Psoas muscle (tissue), 7 donors: ENCODE measurements at regions not wholly inside any gene's neighbourhood (a gene's known extent, or its start where the extent isn't known, plus 50 kb on each side); places are given as distances from the start of the nearest gene placed in this dataset.

ENCODE experiments used
- ATAC-seq, 4 donors: fragments of 200-7000 bp; cut with Tn5 transposase; one replicate each; pipeline ENCODE4 v1.9.1; 2020; ENCODE audit warnings: moderate library complexity in 3 of 4, mild to moderate bottlenecking in 2 of 4
- DNase-seq, 2 donors: peaks; one replicate each; pipeline ENCODE4 v3.0.0-alpha.2; 2020
- H3K27ac ChIP-seq: fragments of 200-600 bp; one replicate; pipeline ENCODE4 v1.8.0; 2022
- H3K27me3 ChIP-seq, 3 donors: fragments of 200-600 bp in 1 of 3; one replicate each; pipeline versions ENCODE4 v1.6.1 to v1.8.0; 2013 to 2022; ENCODE audit warnings: low read length in 2 of 3, mild to moderate bottlenecking in 2 of 3, moderate library complexity in 1 of 3; ENCODE audit not compliant: insufficient read depth in 3 of 3
- H3K36me3 ChIP-seq, 2 donors: fragments of 200-600 bp in 1 of 2; one replicate each; pipeline versions ENCODE4 v1.6.1 to v1.8.0; 2013 to 2022; ENCODE audit warnings: low read depth in 1 of 2, mild to moderate bottlenecking in 1 of 2, moderate library complexity in 1 of 2; ENCODE audit not compliant: insufficient read depth in 1 of 2
- H3K4me1 ChIP-seq: fragments of 200-600 bp; one replicate; pipeline ENCODE4 v1.8.0; 2022
- H3K4me3 ChIP-seq: fragments of 200-600 bp; one replicate; pipeline ENCODE4 v1.8.0; 2022; ENCODE audit warnings: mild to moderate bottlenecking
- H3K9me3 ChIP-seq: fragments of 200-600 bp; one replicate; pipeline ENCODE4 v1.8.0; 2022
- WGBS, 3 donors: extraction: QIAGEN DNeasy Blood & Tissue Kit; methylation state at CpG; one replicate each; pipeline versions ENCODE4 v1.1.6 to v1.1.7; 2013; 5-methylcytosine and 5-hydroxymethylcytosine counted together
- intact Hi-C, 2 donors: fragments of 100-400 bp; cut with DNase I; formaldehyde crosslinking; loops; one replicate each; pipeline versions ENCODE4 v1.11.0 to v1.14.2; 2022
- TF ChIP-seq, protein P1 (sequence below): fragments of 200-600 bp; IDR thresholded peaks from one replicate; pipeline ENCODE4 v1.8.0; 2022; ENCODE audit warnings: antibody characterized with exemption
- donor health status: healthy with polysubstance abuse.
- donor health status: DM: no; HTN: no; CAD: no; lungs with moderate emphysema.
- donor health status: Bipolar disorder and iron deficiency.
- donor health status: healthy.
- donor health status: DM: yes; HTN: yes; CAD: no.
- donor health status: DM: no; HTN: no; CAD: no.
- donor health status: DM: yes; HTN: yes; CAD: no.

GRCh38 chr12:60921541-60921940 lies 1325.7 kb downstream of the SLC16A7 start:
- no peak for DNase-seq
- intact Hi-C loops, result no loop called here
- Histone ChIP-seq H3K4me1 (no peaks in the 10 kb centered on the region), H3K27me3 (no peaks in the 10 kb centered on the region), H3K4me3 (no peak overlapping the region), H3K27ac (no peak overlapping the region), H3K9me3 (no peaks in the 10 kb centered on the region), H3K36me3 (no peaks in the 10 kb centered on the region)
- ATAC-seq, result no peak
- TF ChIP-seq, protein P1, sequence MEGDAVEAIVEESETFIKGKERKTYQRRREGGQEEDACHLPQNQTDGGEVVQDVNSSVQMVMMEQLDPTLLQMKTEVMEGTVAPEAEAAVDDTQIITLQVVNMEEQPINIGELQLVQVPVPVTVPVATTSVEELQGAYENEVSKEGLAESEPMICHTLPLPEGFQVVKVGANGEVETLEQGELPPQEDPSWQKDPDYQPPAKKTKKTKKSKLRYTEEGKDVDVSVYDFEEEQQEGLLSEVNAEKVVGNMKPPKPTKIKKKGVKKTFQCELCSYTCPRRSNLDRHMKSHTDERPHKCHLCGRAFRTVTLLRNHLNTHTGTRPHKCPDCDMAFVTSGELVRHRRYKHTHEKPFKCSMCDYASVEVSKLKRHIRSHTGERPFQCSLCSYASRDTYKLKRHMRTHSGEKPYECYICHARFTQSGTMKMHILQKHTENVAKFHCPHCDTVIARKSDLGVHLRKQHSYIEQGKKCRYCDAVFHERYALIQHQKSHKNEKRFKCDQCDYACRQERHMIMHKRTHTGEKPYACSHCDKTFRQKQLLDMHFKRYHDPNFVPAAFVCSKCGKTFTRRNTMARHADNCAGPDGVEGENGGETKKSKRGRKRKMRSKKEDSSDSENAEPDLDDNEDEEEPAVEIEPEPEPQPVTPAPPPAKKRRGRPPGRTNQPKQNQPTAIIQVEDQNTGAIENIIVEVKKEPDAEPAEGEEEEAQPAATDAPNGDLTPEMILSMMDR, result no peak
- 55 to 59% (median 58%) methylated on average over 4 of the region's 4 CpGs for WGBS, 3 donors

DNA sequence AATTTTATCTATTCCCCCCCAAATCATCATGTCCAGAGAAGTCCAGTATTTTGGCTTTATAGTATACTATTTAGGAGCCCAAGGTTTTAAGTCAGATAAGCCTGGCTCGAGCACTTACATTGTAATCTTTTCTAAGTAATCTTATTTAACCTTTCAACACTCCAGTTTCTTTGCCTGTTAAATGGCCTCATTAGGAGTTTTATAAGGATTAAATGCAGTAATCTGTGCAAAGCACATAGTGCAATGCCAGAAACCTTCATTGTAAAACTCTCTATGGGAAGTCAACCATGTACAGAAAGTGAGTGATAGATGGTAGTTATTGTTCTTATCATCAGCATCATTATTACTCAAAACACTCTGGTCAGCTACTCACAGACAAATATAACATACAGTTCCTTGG lies 1330.4 kb downstream of the SLC16A7 start:
- TF ChIP-seq, protein P1, result no peak
- no peak for DNase-seq
- Histone ChIP-seq H3K9me3 (no peaks in the 10 kb centered on the region), H3K36me3 (no peaks in the 10 kb centered on the region), H3K4me1 (no peaks in the 10 kb centered on the region), H3K27ac (no peak overlapping the region), H3K27me3 (no peaks in the 10 kb centered on the region), H3K4me3 (no peak overlapping the region)
- ATAC-seq, result no peak
- 45 to 58% (median 47%) methylated on average over 1 of the region's 1 CpG for WGBS, 3 donors
- intact Hi-C loops, result no loop called here

GRCh38 chr12:60930151-60930550 lies 1330.1 kb upstream of the USP15 start:
- Histone ChIP-seq H3K27me3 (no peaks in the 10 kb centered on the region), H3K27ac (no peak overlapping the region), H3K4me1 (no peaks in the 10 kb centered on the region), H3K36me3 (no peaks in the 10 kb centered on the region), H3K4me3 (no peak overlapping the region), H3K9me3 (no peaks in the 10 kb centered on the region)
- DNase-seq, result no peak
- intact Hi-C loops, result no loop called here
- ATAC-seq, result no peak
- TF ChIP-seq, protein P1, result no peak

- TF ChIP-seq, protein P1, result no peak
- Histone ChIP-seq H3K27ac (no peak overlapping the region), H3K36me3 (no peaks in the 10 kb centered on the region), H3K4me1 (no peaks in the 10 kb centered on the region), H3K4me3 (no peak overlapping the region), H3K9me3 (no peaks in the 10 kb centered on the region), H3K27me3 (no peaks in the 10 kb centered on the region)
- 87 to 88% (median 88%) methylated on average over 8 of the region's 8 CpGs for WGBS, 3 donors
- DNase-seq (no peak), ATAC-seq (no peak)
- intact Hi-C loops, result no loop called here
Observed at GRCh38 chr12:60935981-60936761, 1324.0 kb upstream of the USP15 start.

- WGBS, 3 donors, result 82 to 88% (median 84%) methylated on average over 2 of the region's 2 CpGs
- no peaks in the 10 kb centered on the region for H3K36me3 ChIP-seq
- no peak overlapping the region for H3K27ac ChIP-seq
- no peak overlapping the region for H3K4me3 ChIP-seq
- DNase-seq (no peak), ATAC-seq (no peak)
- TF ChIP-seq, protein P1, result no peak
- no peaks in the 10 kb centered on the region for H3K4me1 ChIP-seq
- no peaks in the 10 kb centered on the region for H3K9me3 ChIP-seq
- no peaks in the 10 kb centered on the region for H3K27me3 ChIP-seq
- intact Hi-C loops, result no loop called here
Observed at GRCh38 chr12:60947533-60947932, 1312.7 kb upstream of the USP15 start.
